ENCODE measurements at regions not wholly inside any gene's neighbourhood (a gene's known extent, or its start where the extent isn't known, plus 50 kb on each side); places are given as distances from the start of the nearest gene placed in this dataset.

GRCh38 chr12:126676434-126676833, 1590.5 kb upstream of the TMEM132C start:
- Histone ChIP-seq H3K4me2 (no peak overlapping the region), H3K36me3 (ENCODE audit: insufficient read depth) (no peaks in the 10 kb centered on the region), H3K9me2 (ENCODE audit: insufficient read depth) (no peaks in the 10 kb centered on the region), H3K4me3 (no peak overlapping the region), H4K20me1 (replicated peaks; ENCODE audit: insufficient read depth) (no peaks in the 10 kb centered on the region), H3F3A (replicated peaks; ENCODE audit: low read depth) (no peaks in the 10 kb centered on the region), H2AFZ (no peak overlapping the region), H3K27me3 (ENCODE audit: insufficient read depth) (no peaks in the 10 kb centered on the region), H3K27ac (ENCODE audit: low read depth) (no peak overlapping the region), H3K4me1 (ENCODE audit: insufficient read depth) (no peaks in the 10 kb centered on the region), H3K79me2 (replicated peaks; ENCODE audit: insufficient read depth) (no peaks in the 10 kb centered on the region)
- TF ChIP-seq NANOG (IDR thresholded peaks at IDR 0.05; ENCODE audit: borderline replicate concordance) (no peak), POLR2AphosphoS5 (IDR thresholded peaks at IDR 0.05; ENCODE audit: low read depth) (no peak), STAT1 (IDR thresholded peaks at IDR 0.05; ENCODE audit: unreplicated experiment) (no peak), JUNB (IDR thresholded peaks at IDR 0.05; ENCODE audit: unreplicated experiment) (no peak), ZNF331 (CRISPR knock-in tag; IDR thresholded peaks at IDR 0.05; ENCODE audit: low read depth) (no peak), ZNF114 (CRISPR knock-in tag; IDR thresholded peaks at IDR 0.05) (no peak), EZH2 (IDR thresholded peaks at IDR 0.05; ENCODE audit: low read depth, unreplicated experiment) (no peak), EZH2phosphoT487 (IDR thresholded peaks at IDR 0.05; ENCODE audit: unreplicated experiment) (no peak), CREB1 (CRISPR knock-in tag; IDR thresholded peaks at IDR 0.05; ENCODE audit: low read depth) (no peak)
- TF ChIP-seq, protein P1, sequence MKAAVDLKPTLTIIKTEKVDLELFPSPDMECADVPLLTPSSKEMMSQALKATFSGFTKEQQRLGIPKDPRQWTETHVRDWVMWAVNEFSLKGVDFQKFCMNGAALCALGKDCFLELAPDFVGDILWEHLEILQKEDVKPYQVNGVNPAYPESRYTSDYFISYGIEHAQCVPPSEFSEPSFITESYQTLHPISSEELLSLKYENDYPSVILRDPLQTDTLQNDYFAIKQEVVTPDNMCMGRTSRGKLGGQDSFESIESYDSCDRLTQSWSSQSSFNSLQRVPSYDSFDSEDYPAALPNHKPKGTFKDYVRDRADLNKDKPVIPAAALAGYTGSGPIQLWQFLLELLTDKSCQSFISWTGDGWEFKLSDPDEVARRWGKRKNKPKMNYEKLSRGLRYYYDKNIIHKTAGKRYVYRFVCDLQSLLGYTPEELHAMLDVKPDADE (IDR thresholded peaks at IDR 0.05) = no peak
- TF ChIP-seq, protein P2, sequence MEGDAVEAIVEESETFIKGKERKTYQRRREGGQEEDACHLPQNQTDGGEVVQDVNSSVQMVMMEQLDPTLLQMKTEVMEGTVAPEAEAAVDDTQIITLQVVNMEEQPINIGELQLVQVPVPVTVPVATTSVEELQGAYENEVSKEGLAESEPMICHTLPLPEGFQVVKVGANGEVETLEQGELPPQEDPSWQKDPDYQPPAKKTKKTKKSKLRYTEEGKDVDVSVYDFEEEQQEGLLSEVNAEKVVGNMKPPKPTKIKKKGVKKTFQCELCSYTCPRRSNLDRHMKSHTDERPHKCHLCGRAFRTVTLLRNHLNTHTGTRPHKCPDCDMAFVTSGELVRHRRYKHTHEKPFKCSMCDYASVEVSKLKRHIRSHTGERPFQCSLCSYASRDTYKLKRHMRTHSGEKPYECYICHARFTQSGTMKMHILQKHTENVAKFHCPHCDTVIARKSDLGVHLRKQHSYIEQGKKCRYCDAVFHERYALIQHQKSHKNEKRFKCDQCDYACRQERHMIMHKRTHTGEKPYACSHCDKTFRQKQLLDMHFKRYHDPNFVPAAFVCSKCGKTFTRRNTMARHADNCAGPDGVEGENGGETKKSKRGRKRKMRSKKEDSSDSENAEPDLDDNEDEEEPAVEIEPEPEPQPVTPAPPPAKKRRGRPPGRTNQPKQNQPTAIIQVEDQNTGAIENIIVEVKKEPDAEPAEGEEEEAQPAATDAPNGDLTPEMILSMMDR (conservative IDR thresholded peaks at IDR 0.05; ENCODE audit: low read depth in 2 of 2) = no peak
- TF ChIP-seq, protein P3, sequence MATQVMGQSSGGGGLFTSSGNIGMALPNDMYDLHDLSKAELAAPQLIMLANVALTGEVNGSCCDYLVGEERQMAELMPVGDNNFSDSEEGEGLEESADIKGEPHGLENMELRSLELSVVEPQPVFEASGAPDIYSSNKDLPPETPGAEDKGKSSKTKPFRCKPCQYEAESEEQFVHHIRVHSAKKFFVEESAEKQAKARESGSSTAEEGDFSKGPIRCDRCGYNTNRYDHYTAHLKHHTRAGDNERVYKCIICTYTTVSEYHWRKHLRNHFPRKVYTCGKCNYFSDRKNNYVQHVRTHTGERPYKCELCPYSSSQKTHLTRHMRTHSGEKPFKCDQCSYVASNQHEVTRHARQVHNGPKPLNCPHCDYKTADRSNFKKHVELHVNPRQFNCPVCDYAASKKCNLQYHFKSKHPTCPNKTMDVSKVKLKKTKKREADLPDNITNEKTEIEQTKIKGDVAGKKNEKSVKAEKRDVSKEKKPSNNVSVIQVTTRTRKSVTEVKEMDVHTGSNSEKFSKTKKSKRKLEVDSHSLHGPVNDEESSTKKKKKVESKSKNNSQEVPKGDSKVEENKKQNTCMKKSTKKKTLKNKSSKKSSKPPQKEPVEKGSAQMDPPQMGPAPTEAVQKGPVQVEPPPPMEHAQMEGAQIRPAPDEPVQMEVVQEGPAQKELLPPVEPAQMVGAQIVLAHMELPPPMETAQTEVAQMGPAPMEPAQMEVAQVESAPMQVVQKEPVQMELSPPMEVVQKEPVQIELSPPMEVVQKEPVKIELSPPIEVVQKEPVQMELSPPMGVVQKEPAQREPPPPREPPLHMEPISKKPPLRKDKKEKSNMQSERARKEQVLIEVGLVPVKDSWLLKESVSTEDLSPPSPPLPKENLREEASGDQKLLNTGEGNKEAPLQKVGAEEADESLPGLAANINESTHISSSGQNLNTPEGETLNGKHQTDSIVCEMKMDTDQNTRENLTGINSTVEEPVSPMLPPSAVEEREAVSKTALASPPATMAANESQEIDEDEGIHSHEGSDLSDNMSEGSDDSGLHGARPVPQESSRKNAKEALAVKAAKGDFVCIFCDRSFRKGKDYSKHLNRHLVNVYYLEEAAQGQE (IDR thresholded peaks at IDR 0.05; ENCODE audit: unreplicated experiment) = no peak
- TF ChIP-seq, protein P4, sequence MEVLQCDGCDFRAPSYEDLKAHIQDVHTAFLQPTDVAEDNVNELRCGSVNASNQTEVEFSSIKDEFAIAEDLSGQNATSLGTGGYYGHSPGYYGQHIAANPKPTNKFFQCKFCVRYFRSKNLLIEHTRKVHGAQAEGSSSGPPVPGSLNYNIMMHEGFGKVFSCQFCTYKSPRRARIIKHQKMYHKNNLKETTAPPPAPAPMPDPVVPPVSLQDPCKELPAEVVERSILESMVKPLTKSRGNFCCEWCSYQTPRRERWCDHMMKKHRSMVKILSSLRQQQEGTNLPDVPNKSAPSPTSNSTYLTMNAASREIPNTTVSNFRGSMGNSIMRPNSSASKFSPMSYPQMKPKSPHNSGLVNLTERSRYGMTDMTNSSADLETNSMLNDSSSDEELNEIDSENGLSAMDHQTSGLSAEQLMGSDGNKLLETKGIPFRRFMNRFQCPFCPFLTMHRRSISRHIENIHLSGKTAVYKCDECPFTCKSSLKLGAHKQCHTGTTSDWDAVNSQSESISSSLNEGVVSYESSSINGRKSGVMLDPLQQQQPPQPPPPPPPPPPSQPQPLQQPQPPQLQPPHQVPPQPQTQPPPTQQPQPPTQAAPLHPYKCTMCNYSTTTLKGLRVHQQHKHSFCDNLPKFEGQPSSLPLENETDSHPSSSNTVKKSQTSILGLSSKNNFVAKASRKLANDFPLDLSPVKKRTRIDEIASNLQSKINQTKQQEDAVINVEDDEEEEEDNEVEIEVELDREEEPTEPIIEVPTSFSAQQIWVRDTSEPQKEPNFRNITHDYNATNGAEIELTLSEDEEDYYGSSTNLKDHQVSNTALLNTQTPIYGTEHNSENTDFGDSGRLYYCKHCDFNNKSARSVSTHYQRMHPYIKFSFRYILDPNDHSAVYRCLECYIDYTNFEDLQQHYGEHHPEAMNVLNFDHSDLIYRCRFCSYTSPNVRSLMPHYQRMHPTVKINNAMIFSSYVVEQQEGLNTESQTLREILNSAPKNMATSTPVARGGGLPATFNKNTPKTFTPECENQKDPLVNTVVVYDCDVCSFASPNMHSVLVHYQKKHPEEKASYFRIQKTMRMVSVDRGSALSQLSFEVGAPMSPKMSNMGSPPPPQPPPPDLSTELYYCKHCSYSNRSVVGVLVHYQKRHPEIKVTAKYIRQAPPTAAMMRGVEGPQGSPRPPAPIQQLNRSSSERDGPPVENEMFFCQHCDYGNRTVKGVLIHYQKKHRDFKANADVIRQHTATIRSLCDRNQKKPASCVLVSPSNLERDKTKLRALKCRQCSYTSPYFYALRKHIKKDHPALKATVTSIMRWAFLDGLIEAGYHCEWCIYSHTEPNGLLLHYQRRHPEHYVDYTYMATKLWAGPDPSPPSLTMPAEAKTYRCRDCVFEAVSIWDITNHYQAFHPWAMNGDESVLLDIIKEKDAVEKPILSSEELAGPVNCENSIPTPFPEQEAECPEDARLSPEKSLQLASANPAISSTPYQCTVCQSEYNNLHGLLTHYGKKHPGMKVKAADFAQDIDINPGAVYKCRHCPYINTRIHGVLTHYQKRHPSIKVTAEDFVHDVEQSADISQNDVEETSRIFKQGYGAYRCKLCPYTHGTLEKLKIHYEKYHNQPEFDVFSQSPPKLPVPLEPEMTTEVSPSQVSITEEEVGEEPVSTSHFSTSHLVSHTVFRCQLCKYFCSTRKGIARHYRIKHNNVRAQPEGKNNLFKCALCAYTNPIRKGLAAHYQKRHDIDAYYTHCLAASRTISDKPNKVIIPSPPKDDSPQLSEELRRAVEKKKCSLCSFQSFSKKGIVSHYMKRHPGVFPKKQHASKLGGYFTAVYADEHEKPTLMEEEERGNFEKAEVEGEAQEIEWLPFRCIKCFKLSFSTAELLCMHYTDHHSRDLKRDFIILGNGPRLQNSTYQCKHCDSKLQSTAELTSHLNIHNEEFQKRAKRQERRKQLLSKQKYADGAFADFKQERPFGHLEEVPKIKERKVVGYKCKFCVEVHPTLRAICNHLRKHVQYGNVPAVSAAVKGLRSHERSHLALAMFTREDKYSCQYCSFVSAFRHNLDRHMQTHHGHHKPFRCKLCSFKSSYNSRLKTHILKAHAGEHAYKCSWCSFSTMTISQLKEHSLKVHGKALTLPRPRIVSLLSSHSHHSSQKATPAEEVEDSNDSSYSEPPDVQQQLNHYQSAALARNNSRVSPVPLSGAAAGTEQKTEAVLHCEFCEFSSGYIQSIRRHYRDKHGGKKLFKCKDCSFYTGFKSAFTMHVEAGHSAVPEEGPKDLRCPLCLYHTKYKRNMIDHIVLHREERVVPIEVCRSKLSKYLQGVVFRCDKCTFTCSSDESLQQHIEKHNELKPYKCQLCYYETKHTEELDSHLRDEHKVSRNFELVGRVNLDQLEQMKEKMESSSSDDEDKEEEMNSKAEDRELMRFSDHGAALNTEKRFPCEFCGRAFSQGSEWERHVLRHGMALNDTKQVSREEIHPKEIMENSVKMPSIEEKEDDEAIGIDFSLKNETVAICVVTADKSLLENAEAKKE (CRISPR knock-in tag; IDR thresholded peaks at IDR 0.05) = no peak
- Mint-ChIP-seq H3K4me1 (no peaks in the 10 kb centered on the region), H3K9me3 (peaks cover 94% of the 10 kb centered on the region), H3K4me3 (no peak overlapping the region), H3K27ac (no peak overlapping the region), H3K36me3 (ENCODE audit: low read depth) (peaks cover 31% of the 10 kb centered on the region; the same call in 2 of the 3 replicates), H3K27me3 (ENCODE audit: insufficient read depth, low read depth, poor library complexity) (no peaks in the 10 kb centered on the region)
- DNase-seq (ENCODE audit: low spot score) (no peak), ATAC-seq (no peak)
